ENCODE measurements at regions not wholly inside any gene's neighbourhood (a gene's known extent, or its start where the extent isn't known, plus 50 kb on each side); places are given as distances from the start of the nearest gene placed in this dataset.

DNA sequence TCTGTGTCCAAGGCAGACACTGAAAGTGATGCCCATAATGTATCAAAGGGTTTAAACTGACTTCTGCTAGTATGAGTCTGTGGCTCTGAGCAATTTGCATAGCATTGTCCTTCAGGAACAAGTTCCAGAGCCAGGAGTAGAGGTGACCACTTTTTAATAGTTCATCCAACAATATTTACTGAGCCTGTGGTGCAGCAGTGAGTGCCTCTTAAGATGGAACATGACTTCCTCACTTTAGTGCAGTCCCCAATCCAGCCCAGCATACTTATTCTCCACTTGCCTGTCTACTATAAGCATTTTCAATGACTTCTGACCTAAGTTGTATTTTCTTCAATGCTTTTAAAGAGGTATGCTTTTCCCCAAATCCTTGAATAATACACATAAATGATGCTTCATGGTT is 611.3 kb downstream of the MED13L start:
- Histone ChIP-seq H3K4me3 (no peak overlapping the region), H3K4me1 (no peaks in the 10 kb centered on the region), H3K27ac (no peak overlapping the region), H3K4me2 (no peak overlapping the region), H3K9me3 (no peaks in the 10 kb centered on the region; the same call in 2 of the 3 replicates)
- no peak for TF ChIP-seq ZNF302 (CRISPR knock-in tag; IDR thresholded peaks at IDR 0.05)
- TF ChIP-seq PBX3 (IDR thresholded peaks at IDR 0.05): no peak
- no peak for TF ChIP-seq NR3C1 (IDR thresholded peaks at IDR 0.05)
- TF ChIP-seq FOSL2 (IDR thresholded peaks at IDR 0.05): no peak
- no peak for TF ChIP-seq FOSL2 (CRISPR knock-in tag; IDR thresholded peaks at IDR 0.05)
- no peak for TF ChIP-seq NFE2L2 (conservative IDR thresholded peaks at IDR 0.05; ENCODE audit: low read length)
- FAIRE-seq (no peak), ATAC-seq (no peak), DNase-seq (ENCODE audit: low read depth in 1 of 2, low spot score in 1 of 2) (no peak)
- CTCF ChIA-PET: interaction anchor here (1.5 kb wide), 1 partner anchor 13 kb away, joined by 3 read pairs; no protein-coding TSS in a partner anchor
- POLR2A ChIA-PET: no interaction called here

GRCh38 chr12:115661112-115661511 is 616.4 kb downstream of the MED13L start:
- H3K4me1 ChIP-seq: no peaks in the 10 kb centered on the region
- ChIA-PET CTCF (interaction anchor here (1.1 kb wide), 2 partner anchors 13 to 16 kb away, joined by 3 read pairs; no protein-coding TSS in a partner anchor), POLR2A (no interaction called here)
- H3K27ac ChIP-seq: no peak overlapping the region; a peak in 1 of 6 replicates
- H3K9me3 ChIP-seq: no peaks in the 10 kb centered on the region
- FAIRE-seq: no peak
- H3K4me2 ChIP-seq: no peak overlapping the region
- 39% methylated on average over 2 of the region's 2 CpGs for WGBS (ENCODE audit: missing lambda C conversion rate)
- TF ChIP-seq RAD21 (conservative IDR thresholded peaks at IDR 0.05 in 1 of 2, IDR thresholded peaks at IDR 0.05 in 1 of 2): no peak
- no peak for TF ChIP-seq MYC (IDR thresholded peaks at IDR 0.05; ENCODE audit: borderline replicate concordance, low read length)
- TF ChIP-seq KDM1A (IDR thresholded peaks at IDR 0.05; ENCODE audit: low read depth): no peak
- no peak for TF ChIP-seq REST (IDR thresholded peaks at IDR 0.05)
- no peak overlapping the region for H3K4me3 ChIP-seq
- no peak for DNase-seq (ENCODE audit: low read depth in 1 of 2, low spot score in 1 of 2)
- no peak for ATAC-seq

DNA sequence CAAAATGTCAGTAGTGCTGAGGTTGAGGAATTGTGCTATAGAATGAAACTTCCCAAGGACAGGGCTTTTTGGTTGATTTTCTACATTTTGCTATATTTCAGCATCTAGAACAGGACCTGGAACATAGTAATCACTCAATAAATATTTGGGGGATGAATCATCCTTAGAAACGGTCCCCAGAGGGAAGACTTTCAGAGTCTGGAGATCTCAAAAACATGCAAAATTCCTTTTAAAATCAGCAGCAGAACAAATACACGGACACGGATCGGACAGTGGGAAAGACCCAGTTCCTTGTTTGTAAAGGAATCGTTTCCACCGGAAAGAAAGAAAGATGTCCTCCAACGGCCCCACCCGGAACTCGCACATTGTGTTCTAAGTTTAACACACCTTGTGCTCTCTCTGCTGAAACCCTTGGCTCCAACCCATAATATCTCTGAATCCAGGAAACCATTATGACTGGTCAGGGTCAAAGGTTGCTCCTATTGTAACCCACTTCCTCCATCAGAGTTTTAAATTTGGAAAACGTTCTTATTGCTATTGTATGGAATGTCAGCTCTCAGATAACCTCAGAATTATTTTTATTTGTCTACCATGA is 617.2 kb downstream of the MED13L start:
- Histone ChIP-seq H3K4me2 (peak overlapping the region; percentile 26; the same call in 2 of the 3 replicates), H3K27ac (no peak overlapping the region; a peak in 1 of 6 replicates), H3K4me1 (no peaks in the 10 kb centered on the region), H3K9me3 (no peaks in the 10 kb centered on the region), H3K4me3 (no peak overlapping the region)
- 31% methylated on average over 10 of the region's 10 CpGs for whole genome bisulfite sequencing (ENCODE audit: missing lambda C conversion rate)
- CTCF ChIA-PET: interaction anchor here (1.1 kb wide), 1 partner anchor 14 kb away, joined by 3 read pairs; no protein-coding TSS in a partner anchor
- FAIRE-seq: no peak
- no peak for ATAC-seq
- POLR2A ChIA-PET: no interaction called here
- DNase-seq (ENCODE audit: low read depth in 1 of 2, low spot score in 1 of 2): no peak
- no peak for TF ChIP-seq HDAC2 (IDR thresholded peaks at IDR 0.05)
- TF ChIP-seq EHF (CRISPR knock-in tag; IDR thresholded peaks at IDR 0.05): no peak
- no peak for TF ChIP-seq FOSL2 (IDR thresholded peaks at IDR 0.05)
- 0 out of 2 replicates have a peak, but pooled peaks have one; percentile 10 for TF ChIP-seq FOSL2 (CRISPR knock-in tag; IDR thresholded peaks at IDR 0.05)
- TF ChIP-seq JUNB (IDR thresholded peaks at IDR 0.05): no peak
- no peak for TF ChIP-seq POLR2AphosphoS2 (conservative IDR thresholded peaks at IDR 0.05; ENCODE audit: low read length)
- no peak for TF ChIP-seq JUN (IDR thresholded peaks at IDR 0.05)
- TF ChIP-seq HMGXB4 (CRISPR knock-in tag; IDR thresholded peaks at IDR 0.05; ENCODE audit: borderline replicate concordance): no peak
- no peak for TF ChIP-seq RARB (CRISPR knock-in tag; IDR thresholded peaks at IDR 0.05)

All from A549 (cell line).